Breast epithelium (tissue), 4 donors: ENCODE measurements at regions not wholly inside any gene's neighbourhood (a gene's known extent, or its start where the extent isn't known, plus 50 kb on each side); places are given as distances from the start of the nearest gene placed in this dataset.

Experiments used
- DNase-seq, 2 donors: peaks; one replicate each; pipeline ENCODE4 v3.0.0-alpha.2; 2019; ENCODE audit warnings: low spot score in 2 of 2
- H3K27ac ChIP-seq, 2 donors: fragments of 200-600 bp; sonication (generic) in 1 of 2; one replicate each; pipeline ENCODE4 v1.5.1; 2016 to 2019; ENCODE audit warnings: mild to moderate bottlenecking in 1 of 2
- H3K27me3 ChIP-seq, 2 donors: fragments of 200-600 bp; sonication (generic) in 1 of 2; one replicate each; pipeline versions ENCODE4 v1.5.1 to v1.6.0; 2017 to 2019; ENCODE audit warnings: control low read depth in 1 of 2, mild to moderate bottlenecking in 1 of 2
- H3K36me3 ChIP-seq: fragments of 200-600 bp; one replicate; pipeline ENCODE4 v1.5.1; 2019
- H3K4me1 ChIP-seq, 2 donors: fragments of 200-600 bp; sonication (generic); one replicate each; pipeline ENCODE4 v1.5.1; 2016 to 2019; ENCODE audit warnings: control low read depth in 1 of 2
- H3K4me3 ChIP-seq, 3 donors: fragments of 200-600 bp; sonication (generic); 1 replicate in 2 of 3; 2 replicates in 1 of 3; pipeline ENCODE4 v1.5.1; 2016 to 2019; ENCODE audit warnings: mild to moderate bottlenecking in 3 of 3, moderate library complexity in 2 of 3
- H3K9me3 ChIP-seq, 2 donors: fragments of 200-600 bp; sonication (generic) in 1 of 2; one replicate each; pipeline ENCODE4 v1.5.1; 2016 to 2019; ENCODE audit warnings: control low read depth in 1 of 2
- POLR2A ChIP-seq: fragments of 450-650 bp; IDR thresholded peaks from one replicate; pipeline ENCODE4 v1.6.1; 2016; ENCODE audit warnings: antibody characterized with exemption, mild to moderate bottlenecking, moderate library complexity
- POLR2AphosphoS5 ChIP-seq, 3 donors: sonication (generic); formaldehyde crosslinking; IDR thresholded peaks; one replicate each; pipeline ENCODE4 v1.6.1; 2017; ENCODE audit warnings: antibody characterized with exemption in 3 of 3
- intact Hi-C: fragments of 100-400 bp; cut with DNase I; formaldehyde crosslinking; loops from one replicate; pipeline ENCODE4 v1.15.1; 2023; ENCODE audit warnings: low total_unique reads
- TF ChIP-seq, protein P1 (sequence below), 3 donors: fragments of 450-650 bp; IDR thresholded peaks; one replicate each; pipeline ENCODE4 v1.5.1; 2016 to 2017; ENCODE audit warnings: antibody characterized with exemption in 3 of 3, mild to moderate bottlenecking in 3 of 3, moderate library complexity in 3 of 3

DNA sequence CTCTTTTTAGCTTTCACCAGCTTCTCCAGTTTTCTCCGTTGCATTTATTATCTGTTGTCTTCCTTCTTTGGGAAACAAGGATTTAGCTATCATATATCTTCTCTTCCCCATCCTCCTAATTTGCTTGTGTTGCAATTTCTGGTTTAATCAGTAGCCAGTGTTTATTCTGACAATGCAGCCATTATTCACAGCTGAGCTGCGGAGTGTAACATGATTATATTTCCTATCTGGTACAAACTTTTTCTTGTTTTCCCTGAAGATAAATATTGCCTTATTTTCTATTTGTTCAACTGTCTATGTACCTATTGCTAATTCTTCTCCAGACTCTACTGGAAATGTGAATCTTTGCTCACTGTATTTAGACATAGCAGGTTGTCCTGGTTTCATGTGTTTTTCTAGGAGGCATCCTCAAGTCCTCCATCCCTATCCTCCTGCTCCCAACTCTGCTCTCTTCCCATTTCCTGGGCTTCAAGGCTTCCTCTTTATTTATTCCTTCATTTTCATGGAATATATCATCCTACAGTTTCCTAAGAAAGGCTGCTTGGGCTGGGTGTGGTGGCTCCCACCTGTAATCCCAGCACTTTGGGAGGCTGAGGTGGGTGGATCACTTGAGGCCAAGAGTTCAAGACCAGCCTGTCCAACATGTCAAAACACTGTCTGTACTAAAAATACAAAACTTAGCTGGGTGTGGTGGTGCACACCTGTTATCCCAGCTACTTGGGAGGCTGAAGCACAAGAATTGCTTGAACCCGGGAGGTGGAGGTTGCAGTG lies 72.4 kb upstream of the KDM7A start:
- no peaks in the 10 kb centered on the region for H3K9me3 ChIP-seq
- no peaks in the 10 kb centered on the region for H3K36me3 ChIP-seq
- intact Hi-C loops, result no loop called here
- H3K27me3 ChIP-seq, result no peaks in the 10 kb centered on the region
- H3K4me3 ChIP-seq, result no peak overlapping the region
- TF ChIP-seq POLR2AphosphoS5 (IDR thresholded peaks at IDR 0.05) (no peak), POLR2A (no peak)
- TF ChIP-seq, protein P1, sequence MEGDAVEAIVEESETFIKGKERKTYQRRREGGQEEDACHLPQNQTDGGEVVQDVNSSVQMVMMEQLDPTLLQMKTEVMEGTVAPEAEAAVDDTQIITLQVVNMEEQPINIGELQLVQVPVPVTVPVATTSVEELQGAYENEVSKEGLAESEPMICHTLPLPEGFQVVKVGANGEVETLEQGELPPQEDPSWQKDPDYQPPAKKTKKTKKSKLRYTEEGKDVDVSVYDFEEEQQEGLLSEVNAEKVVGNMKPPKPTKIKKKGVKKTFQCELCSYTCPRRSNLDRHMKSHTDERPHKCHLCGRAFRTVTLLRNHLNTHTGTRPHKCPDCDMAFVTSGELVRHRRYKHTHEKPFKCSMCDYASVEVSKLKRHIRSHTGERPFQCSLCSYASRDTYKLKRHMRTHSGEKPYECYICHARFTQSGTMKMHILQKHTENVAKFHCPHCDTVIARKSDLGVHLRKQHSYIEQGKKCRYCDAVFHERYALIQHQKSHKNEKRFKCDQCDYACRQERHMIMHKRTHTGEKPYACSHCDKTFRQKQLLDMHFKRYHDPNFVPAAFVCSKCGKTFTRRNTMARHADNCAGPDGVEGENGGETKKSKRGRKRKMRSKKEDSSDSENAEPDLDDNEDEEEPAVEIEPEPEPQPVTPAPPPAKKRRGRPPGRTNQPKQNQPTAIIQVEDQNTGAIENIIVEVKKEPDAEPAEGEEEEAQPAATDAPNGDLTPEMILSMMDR (IDR thresholded peaks at IDR 0.05), result no peak
- DNase-seq, result no peak
- no peaks in the 10 kb centered on the region for H3K4me1 ChIP-seq
- H3K27ac ChIP-seq, result no peak overlapping the region

DNA sequence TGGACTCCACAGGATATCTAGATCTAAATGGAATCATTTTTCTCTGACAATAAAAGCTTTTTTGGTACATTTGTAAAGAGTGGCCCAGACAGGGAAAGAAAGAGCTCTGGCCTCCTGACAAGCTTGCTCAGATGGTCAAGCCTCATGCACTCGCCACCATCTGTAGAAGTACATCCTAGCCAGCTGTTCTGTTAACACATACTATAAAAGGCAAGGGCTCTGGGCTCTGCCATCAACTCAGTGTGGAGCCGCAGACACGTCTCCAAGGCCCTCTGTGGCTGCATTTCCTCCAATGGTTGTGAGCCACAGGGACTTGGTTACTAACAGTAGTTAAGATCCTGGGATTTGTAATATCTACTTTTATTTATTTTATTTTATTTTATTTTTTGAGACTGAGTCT lies 70.8 kb upstream of the KDM7A start:
- H3K36me3 ChIP-seq, result no peaks in the 10 kb centered on the region
- no peak overlapping the region for H3K27ac ChIP-seq
- no peaks in the 10 kb centered on the region for H3K4me1 ChIP-seq
- no peak overlapping the region for H3K4me3 ChIP-seq
- intact Hi-C loops, result no loop called here
- no peaks in the 10 kb centered on the region for H3K9me3 ChIP-seq
- no peaks in the 10 kb centered on the region for H3K27me3 ChIP-seq
- no peak for DNase-seq
- TF ChIP-seq POLR2AphosphoS5 (IDR thresholded peaks at IDR 0.05) (no peak), POLR2A (no peak)
- TF ChIP-seq, protein P1 (IDR thresholded peaks at IDR 0.05), result no peak

DNA sequence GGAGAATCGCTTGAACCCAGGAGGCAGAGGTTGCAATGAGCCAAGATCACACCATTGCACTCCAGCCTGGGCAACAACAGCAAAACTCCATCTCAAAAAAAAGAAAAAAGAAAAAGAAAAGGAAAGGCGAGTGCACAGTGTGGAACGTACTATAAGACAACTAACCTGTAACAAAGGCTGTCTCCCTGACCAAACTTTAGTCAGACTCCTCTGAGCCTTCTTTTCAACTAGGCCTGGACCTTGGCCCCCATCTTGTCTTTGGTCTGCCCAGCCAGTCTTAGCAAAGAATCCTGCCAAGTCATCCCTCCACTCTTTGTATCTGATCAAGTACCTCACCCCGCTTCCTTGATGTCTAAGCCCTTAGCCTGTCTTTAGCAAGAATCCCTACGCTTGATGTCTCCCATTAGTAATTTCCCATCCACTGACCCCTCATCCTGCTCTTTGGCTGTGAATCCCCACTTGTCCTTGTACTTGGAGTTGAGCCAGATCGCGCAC lies 68.9 kb upstream of the KDM7A start:
- Histone ChIP-seq H3K36me3 (no peaks in the 10 kb centered on the region), H3K27ac (no peak overlapping the region), H3K4me1 (no peaks in the 10 kb centered on the region), H3K9me3 (no peaks in the 10 kb centered on the region), H3K4me3 (no peak overlapping the region), H3K27me3 (no peaks in the 10 kb centered on the region)
- no peak for DNase-seq
- intact Hi-C loops, result no loop called here
- no peak for TF ChIP-seq POLR2AphosphoS5 (IDR thresholded peaks at IDR 0.05)
- TF ChIP-seq, protein P1 (IDR thresholded peaks at IDR 0.05), result no peak
- no peak for TF ChIP-seq POLR2A

DNA sequence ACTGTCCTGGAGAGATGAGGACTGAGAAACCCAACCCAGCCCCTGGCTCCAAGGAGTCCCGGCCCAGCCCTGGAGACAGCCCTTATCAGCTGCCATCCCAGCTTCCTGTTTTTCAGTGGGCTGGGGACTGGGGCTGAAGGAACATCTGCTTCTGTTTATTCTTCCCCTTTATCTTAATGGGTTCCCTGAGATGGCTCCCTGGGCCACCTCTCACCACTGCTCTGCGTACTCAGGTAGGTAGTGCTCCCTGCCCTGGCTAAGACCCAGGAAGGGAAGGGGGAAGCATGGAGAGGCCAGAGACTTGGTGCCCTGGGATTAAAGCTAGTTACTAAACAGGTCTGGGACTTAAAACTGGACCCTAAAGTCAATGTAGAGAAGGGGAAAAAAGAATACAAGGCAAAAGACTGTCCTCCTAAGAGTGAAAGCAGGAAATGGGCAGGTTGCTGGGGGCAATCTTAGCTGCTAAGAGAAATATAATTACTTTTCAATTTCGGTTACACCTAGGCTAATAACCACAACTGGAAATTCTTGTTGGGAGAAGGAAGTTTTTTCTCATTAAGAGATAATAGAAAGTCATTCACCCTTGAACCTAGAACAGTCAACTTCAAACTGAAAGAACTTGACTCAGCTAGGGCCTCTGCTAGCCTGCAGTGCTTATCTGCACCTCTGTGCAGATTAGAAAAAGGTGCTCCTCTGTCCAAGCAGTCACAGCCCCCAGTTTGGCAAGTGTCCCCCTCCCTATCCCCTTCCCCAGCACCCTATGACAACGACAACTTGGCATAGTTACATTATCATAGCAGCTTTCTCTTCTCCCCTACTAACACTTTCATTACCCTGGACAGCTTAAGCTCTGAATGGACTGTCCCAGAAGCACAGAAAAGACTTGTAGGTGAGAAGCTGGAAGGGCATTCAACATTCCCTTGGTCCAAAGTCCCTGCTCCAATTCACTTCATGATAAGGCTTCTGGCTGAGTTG lies 65.6 kb upstream of the KDM7A start:
- DNase-seq, result peak in 1 of 2 donors; percentile 34
- peak overlapping the region; percentile 70 to 85 for H3K27ac ChIP-seq
- no peak overlapping the region for H3K4me3 ChIP-seq
- H3K27me3 ChIP-seq, result no peaks in the 10 kb centered on the region
- TF ChIP-seq, protein P1 (IDR thresholded peaks at IDR 0.05), result no peak
- TF ChIP-seq POLR2AphosphoS5 (IDR thresholded peaks at IDR 0.05), result no peak
- no peak for TF ChIP-seq POLR2A
- no peaks in the 10 kb centered on the region for H3K36me3 ChIP-seq
- no peaks in the 10 kb centered on the region for H3K9me3 ChIP-seq
- H3K4me1 ChIP-seq, result no peaks in the 10 kb centered on the region
- intact Hi-C loops, result no loop called here

DNA sequence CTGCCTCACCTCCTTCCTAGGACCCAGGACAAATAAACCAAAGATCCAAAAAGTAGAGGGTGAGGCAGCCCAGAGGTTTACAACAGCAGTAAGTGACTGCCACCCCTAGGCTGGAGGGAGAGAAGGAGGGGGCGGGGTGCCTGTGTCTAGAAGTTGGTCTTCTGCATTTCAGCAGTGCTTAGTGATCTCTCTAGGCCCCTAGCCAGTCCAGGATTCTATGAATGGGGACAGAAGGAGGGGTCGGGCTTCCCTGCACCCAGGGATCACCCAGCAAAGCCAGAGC lies 62.8 kb upstream of the KDM7A start:
- H3K36me3 ChIP-seq, result no peaks in the 10 kb centered on the region
- no peak overlapping the region for H3K4me3 ChIP-seq
- no peaks in the 10 kb centered on the region for H3K27me3 ChIP-seq
- no peaks in the 10 kb centered on the region for H3K4me1 ChIP-seq
- no peaks in the 10 kb centered on the region for H3K9me3 ChIP-seq
- H3K27ac ChIP-seq, result no peak overlapping the region
- intact Hi-C loops, result no loop called here
- DNase-seq, result no peak
- TF ChIP-seq POLR2AphosphoS5 (IDR thresholded peaks at IDR 0.05), result no peak
- TF ChIP-seq, protein P1 (IDR thresholded peaks at IDR 0.05), result no peak
- no peak for TF ChIP-seq POLR2A
